BJ (cell line): ENCODE measurements at regions not wholly inside any gene's neighbourhood (a gene's known extent, or its start where the extent isn't known, plus 50 kb on each side); places are given as distances from the start of the nearest gene placed in this dataset.

Experiments used
- CTCF ChIA-PET: fragments of 350-600 bp; formaldehyde crosslinking; extraction: SDS; loops from one replicate; lab custom pipeline; 2021; ENCODE audit warnings: antibody characterized with exemption, inconsistent platforms; lab: Yijun Ruan, JAX
- POLR2A ChIA-PET: fragments of 300-600 bp; sonication (Branson Sonifier 250); formaldehyde crosslinking; extraction: SDS; loops from one replicate; lab custom pipeline; 2021; ENCODE audit warnings: antibody characterized with exemption; lab: Charles Lee
- DNase-seq: peaks from one replicate; pipeline ENCODE4 v3.0.0-alpha.2; 2011; ENCODE audit warnings: low read depth
- H3K27me3 ChIP-seq: 2 replicates; pipeline ENCODE4 v1.6.0; 2011; ENCODE audit warnings: low read length; ENCODE audit not compliant: control insufficient read depth, insufficient read depth
- H3K36me3 ChIP-seq: 2 replicates; pipeline ENCODE4 v1.5.1; 2011; ENCODE audit warnings: low read length; ENCODE audit not compliant: control insufficient read depth, insufficient read depth
- H3K4me3 ChIP-seq: 2 replicates; pipeline ENCODE4 v1.5.1; 2011; ENCODE audit warnings: low read depth, mild to moderate bottlenecking, control low read depth, low read length
- CTCF ChIP-seq: IDR thresholded peaks from 2 replicates; pipeline ENCODE4 v1.5.1; 2011; ENCODE audit warnings: low read depth, mild to moderate bottlenecking, control low read depth, inconsistent platforms, low read length, moderate library complexity; ENCODE audit not compliant: insufficient read depth

- TF ChIP-seq CTCF = no peak
- H3K27me3 ChIP-seq = no peaks in the 10 kb centered on the region
- H3K4me3 ChIP-seq = peak overlapping the region; percentile 15; the same call in 1 of the 2 replicates
- ChIA-PET POLR2A (interaction anchor here (0.6 kb wide), 2 partner anchors 121 to 129 kb away, joined by 5 to 16 read pairs; no protein-coding TSS in a partner anchor), CTCF (interaction anchor here (1.3 kb wide), 1 partner anchor 10 kb away, joined by 3 read pairs; no protein-coding TSS in a partner anchor)
- H3K36me3 ChIP-seq = no peaks in the 10 kb centered on the region
- no peak for DNase-seq
Measured at GRCh38 chr12:46493834-46494181, 121.2 kb upstream of the SLC38A2 start.

- POLR2A ChIA-PET = interaction anchor here (0.6 kb wide), 1 partner anchor 120 kb away, joined by 16 read pairs; no protein-coding TSS in a partner anchor
- H3K4me3 ChIP-seq = 0 out of 2 replicates have a peak overlapping the region, but pooled peaks have one; percentile 15
Measured at GRCh38 chr12:46493150-46493833, 120.7 kb upstream of the SLC38A2 start.

GRCh38 chr12:46492471-46493085 is 120.0 kb upstream of the SLC38A2 start:
- H3K36me3 ChIP-seq = no peaks in the 10 kb centered on the region
- no peaks in the 10 kb centered on the region for H3K27me3 ChIP-seq
- no peak overlapping the region for H3K4me3 ChIP-seq
- CTCF ChIA-PET = interaction anchor here (0.8 to 1.1 kb wide), 3 partner anchors 9 to 169 kb away, joined by 3 to 4 read pairs (median 3); no protein-coding TSS in a partner anchor
- no peak for DNase-seq
- TF ChIP-seq CTCF = no peak
- POLR2A ChIA-PET = interaction anchor here (0.6 kb wide), 1 partner anchor 502 kb away, joined by 6 read pairs; no protein-coding TSS in a partner anchor

More at GRCh38 chr12:46493150-46493833, 120.7 kb upstream of the SLC38A2 start:
- no peaks in the 10 kb centered on the region for H3K36me3 ChIP-seq
- H3K27me3 ChIP-seq = no peaks in the 10 kb centered on the region
- CTCF ChIA-PET = interaction anchor here (1.0 to 1.3 kb wide), 3 partner anchors 9 to 112 kb away, joined by 3 to 4 read pairs (median 3); no protein-coding TSS in a partner anchor
- no peak for DNase-seq
- no peak for TF ChIP-seq CTCF

GRCh38 chr12:46491548-46491947 is 119.0 kb upstream of the SLC38A2 start:
- Histone ChIP-seq H3K36me3 (no peaks in the 10 kb centered on the region), H3K4me3 (no peak overlapping the region), H3K27me3 (no peaks in the 10 kb centered on the region)
- CTCF ChIA-PET = no interaction called here
- TF ChIP-seq CTCF = no peak
- DNase-seq = no peak
- POLR2A ChIA-PET = no interaction called here

GRCh38 chr12:46490635-46491034 is 118.1 kb upstream of the SLC38A2 start:
- POLR2A ChIA-PET = no interaction called here
- no peaks in the 10 kb centered on the region for H3K27me3 ChIP-seq
- DNase-seq = no peak

More at GRCh38 chr12:46490635-46491034, 118.1 kb upstream of the SLC38A2 start:
- H3K4me3 ChIP-seq = no peak overlapping the region
- TF ChIP-seq CTCF = no peak
- H3K36me3 ChIP-seq = no peaks in the 10 kb centered on the region
- CTCF ChIA-PET = interaction anchor here (0.6 kb wide), 1 partner anchor 10 kb away, joined by 3 read pairs; no protein-coding TSS in a partner anchor
